HepG2 (cell line): ENCODE measurements at regions not wholly inside any gene's neighbourhood (a gene's known extent, or its start where the extent isn't known, plus 50 kb on each side); places are given as distances from the start of the nearest gene placed in this dataset.
A peak's percentile ranks its signal among the peaks of the same experiment; 100 is the strongest.

Source experiments
- ATAC-seq: fragments of 200-7000 bp; cut with Tn5 transposase; 3 replicates; pipeline ENCODE4 v1.9.1; 2020; ENCODE audit warnings: mild to moderate bottlenecking, moderate library complexity
- BruUV-seq: library from RNA; stranded (reverse); fragments of 400-500 nt; replicated peaks from 2 replicates; lab custom pipeline; 2021; lab: Mats Ljungman, UMichigan
- CTCF ChIA-PET: fragments of 300-600 bp; formaldehyde crosslinking; extraction: SDS; loops from one replicate; lab custom pipeline; 2021; ENCODE audit warnings: low total read pairs, inconsistent platforms, low intra/inter-chr PET ratio; lab: Yijun Ruan, JAX
- POLR2A ChIA-PET: fragments of 350-600 bp; sonication (Branson Sonifier 250); formaldehyde crosslinking; loops from one replicate; lab custom pipeline; 2020; ENCODE audit warnings: antibody characterized with exemption, inconsistent platforms; lab: Yijun Ruan, JAX
- DNase-seq: peaks from one replicate; pipeline ENCODE4 v3.0.0-alpha.2; 2015; ENCODE audit warnings: low spot score
- FAIRE-seq: peaks from 3 replicates; lab custom pipeline; 2011; peaks lifted over from hg19 to GRCh38; lab: Jason Lieb, UNC
- H2AFZ ChIP-seq: one replicate; pipeline ENCODE4 v1.6.1; 2011; ENCODE audit warnings: low read length, inconsistent platforms
- H3K27ac ChIP-seq: fragments of 300-600 bp; 3 replicates; pipeline ENCODE4 v1.8.0; 2011; ENCODE audit warnings: mixed run types, mild to moderate bottlenecking, mixed read lengths, low read length, inconsistent platforms; ENCODE audit not compliant: insufficient read depth; ENCODE audit errors: extremely low read length
- H3K27me3 ChIP-seq, 2 experiments: fragments of 200-600 bp in 1 of 2; 2 replicates in 1 of 2; 3 replicates in 1 of 2; pipeline versions ENCODE4 v1.6.0 to v1.8.0; 2011; ENCODE audit warnings: low read length in 2 of 2, mild to moderate bottlenecking in 2 of 2, moderate library complexity in 2 of 2, inconsistent platforms in 1 of 2; ENCODE audit not compliant: insufficient read depth in 2 of 2, control insufficient read depth in 1 of 2
- H3K36me3 ChIP-seq, 2 experiments: fragments of 200-600 bp in 1 of 2; replicated peaks in 1 of 2; 2 replicates in 1 of 2; 3 replicates in 1 of 2; pipeline versions ENCODE4 v1.5.1 to v1.8.0; 2011; ENCODE audit warnings: low read length in 2 of 2, inconsistent platforms in 1 of 2; ENCODE audit not compliant: insufficient read depth in 2 of 2, control insufficient read depth in 1 of 2
- H3K4me1 ChIP-seq: 2 replicates; pipeline ENCODE4 v1.5.1; 2012; ENCODE audit warnings: low read length, inconsistent platforms; ENCODE audit not compliant: insufficient read depth
- H3K4me2 ChIP-seq: 2 replicates; pipeline ENCODE4 v1.6.0; 2011; ENCODE audit warnings: low read depth, low read length, inconsistent platforms
- H3K4me3 ChIP-seq, 3 experiments: fragments of 200-600 bp in 1 of 3; sonication (generic), shearing (Covaris generic) in 1 of 3; replicated peaks in 1 of 3; 2 replicates each; pipeline ENCODE4 v1.5.1; 2011 to 2016; ENCODE audit warnings: low read length in 3 of 3, inconsistent platforms in 2 of 3, low read depth in 2 of 3, mild to moderate bottlenecking in 2 of 3, control low read depth in 1 of 3, mixed read lengths in 1 of 3; ENCODE audit not compliant: insufficient read depth in 1 of 3
- H3K79me2 ChIP-seq: one replicate; pipeline ENCODE4 v1.6.1; 2011; ENCODE audit warnings: low read length, inconsistent platforms; ENCODE audit not compliant: insufficient read depth
- H3K9ac ChIP-seq: 2 replicates; pipeline ENCODE4 v1.6.0; 2011; ENCODE audit warnings: mild to moderate bottlenecking, low read depth, low read length, inconsistent platforms; ENCODE audit not compliant: insufficient read depth
- H3K9me3 ChIP-seq: 2 replicates; pipeline ENCODE4 v1.5.1; 2012; ENCODE audit warnings: mild to moderate bottlenecking, low read length
- H4K20me1 ChIP-seq: 2 replicates; pipeline ENCODE4 v1.6.0; 2011; ENCODE audit warnings: inconsistent platforms, mild to moderate bottlenecking, low read length, moderate library complexity; ENCODE audit not compliant: insufficient read depth
- AGO2 ChIP-seq: fragments of 200-400 bp; formaldehyde crosslinking; optimal IDR thresholded peaks from 2 replicates; pipeline ENCODE3; 2017; ENCODE audit warnings: mild to moderate bottlenecking, low read depth, low read length, moderate library complexity
- XRCC5 ChIP-seq: fragments of 200-400 bp; formaldehyde crosslinking; optimal IDR thresholded peaks from 2 replicates; pipeline ENCODE3; 2017; ENCODE audit warnings: mild to moderate bottlenecking, low read length
- ZNF326 ChIP-seq: sonication (generic); formaldehyde crosslinking; IDR thresholded peaks from 2 replicates; pipeline ENCODE4 v1.4.0; 2020; ENCODE audit warnings: missing genetic modification reagents, borderline replicate concordance
- ZNF512B ChIP-seq: sonication (generic); formaldehyde crosslinking; IDR thresholded peaks from 2 replicates; pipeline ENCODE4 v1.5.1; 2020; ENCODE audit warnings: missing genetic modification reagents, mild to moderate bottlenecking, borderline replicate concordance
- WGBS: methylation state at CpG from one replicate; pipeline ENCODE4 v1.1.6; 2017; ENCODE audit warnings: low lambda C conversion rate; 5-methylcytosine and 5-hydroxymethylcytosine counted together
- in situ Hi-C: cut with HindIII; loops from 2 replicates; pipeline ENCODE4 v1.10.0; 2017; ENCODE audit warnings: low pct_unique_long_range_greater_than_20kb; ENCODE audit not compliant: extremely low pct_ligation_motif_present
- intact Hi-C: fragments of 100-400 bp; cut with micrococcal nuclease; formaldehyde crosslinking; loops from one replicate; pipeline ENCODE4 v1.10.0; 2022; ENCODE audit not compliant: unreplicated experiment
- TF ChIP-seq, protein P1 (sequence below): sonication (generic); formaldehyde crosslinking; IDR thresholded peaks from 2 replicates; pipeline ENCODE4 v1.5.0; 2020; ENCODE audit warnings: missing genetic modification reagents

- Histone ChIP-seq H3K9ac (no peak overlapping the region), H2AFZ (no peak overlapping the region), H3K27me3 (no peaks in the 10 kb centered on the region; a peak in 1 of 5 replicates), H3K27ac (no peak overlapping the region), H3K9me3 (no peaks in the 10 kb centered on the region), H4K20me1 (no peaks in the 10 kb centered on the region), H3K4me3 (no peak overlapping the region), H3K79me2 (no peaks in the 10 kb centered on the region), H3K4me2 (no peak overlapping the region), H3K36me3 (no peaks in the 10 kb centered on the region), H3K4me1 (peaks cover 52% of the 10 kb centered on the region)
- ATAC-seq (peak; percentile 21; the same call in 1 of the 3 replicates), FAIRE-seq (no peak), DNase-seq (no peak)
- WGBS: no CpG with 5 or more reads among the region's 3 CpGs
- ChIA-PET POLR2A (interaction anchor here (1.2 kb wide), 1 partner anchor 41 kb away, joined by 3 read pairs; no protein-coding TSS in a partner anchor), CTCF (no interaction called here)
- intact Hi-C loops (no loop called here), in situ Hi-C loops (loop anchor here (10.0 kb wide), 1 partner anchor 175 kb away; no protein-coding TSS in a partner anchor)
- TF ChIP-seq AGO2 (no peak), ZNF512B (CRISPR knock-in tag) (no peak), XRCC5 (no peak), ZNF326 (CRISPR knock-in tag) (no peak)
- TF ChIP-seq, protein P1, sequence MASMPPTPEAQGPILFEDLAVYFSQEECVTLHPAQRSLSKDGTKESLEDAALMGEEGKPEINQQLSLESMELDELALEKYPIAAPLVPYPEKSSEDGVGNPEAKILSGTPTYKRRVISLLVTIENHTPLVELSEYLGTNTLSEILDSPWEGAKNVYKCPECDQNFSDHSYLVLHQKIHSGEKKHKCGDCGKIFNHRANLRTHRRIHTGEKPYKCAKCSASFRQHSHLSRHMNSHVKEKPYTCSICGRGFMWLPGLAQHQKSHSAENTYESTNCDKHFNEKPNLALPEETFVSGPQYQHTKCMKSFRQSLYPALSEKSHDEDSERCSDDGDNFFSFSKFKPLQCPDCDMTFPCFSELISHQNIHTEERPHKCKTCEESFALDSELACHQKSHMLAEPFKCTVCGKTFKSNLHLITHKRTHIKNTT (CRISPR knock-in tag): no peak
- BruUV-seq: no TSS peak
Observed at GRCh38 chr1:157199421-157199755, 61.2 kb upstream of the ETV3 start.
